H1 (cell line): ENCODE measurements at regions not wholly inside any gene's neighbourhood (a gene's known extent, or its start where the extent isn't known, plus 50 kb on each side); places are given as distances from the start of the nearest gene placed in this dataset.

Experiments
- CTCF ChIA-PET: fragments of 300-600 bp; sonication (Branson Sonifier 250); formaldehyde crosslinking; loops from one replicate; lab custom pipeline; 2021; ENCODE audit not compliant: partially characterized antibody; lab: Charles Lee
- POLR2A ChIA-PET: fragments of 300-600 bp; sonication (Branson Sonifier 250); formaldehyde crosslinking; loops from one replicate; lab custom pipeline; 2021; ENCODE audit warnings: inconsistent platforms; ENCODE audit not compliant: partially characterized antibody; lab: Charles Lee
- DNase-seq, 2 experiments: peaks; one replicate each; pipeline versions ENCODE4 v3.0.0 to v3.0.0-alpha.2; 2010 to 2022; ENCODE audit warnings: low spot score in 2 of 2, low read depth in 1 of 2, mixed read lengths in 1 of 2
- FAIRE-seq: peaks from 2 replicates; lab custom pipeline; 2011; peaks lifted over from hg19 to GRCh38; lab: Jason Lieb, UNC
- H2AFZ ChIP-seq: 2 replicates; pipeline ENCODE4 v1.8.1; 2012; ENCODE audit warnings: low read length, inconsistent platforms
- H2AK5ac ChIP-seq: 2 replicates; pipeline ENCODE4 v1.6.1; 2013; ENCODE audit warnings: low read depth, low read length
- H2BK120ac ChIP-seq: replicated peaks from 2 replicates; pipeline ENCODE3; 2013; ENCODE audit warnings: low read depth, low read length, inconsistent platforms
- H2BK12ac ChIP-seq: 2 replicates; pipeline ENCODE4 v1.6.1; 2013; ENCODE audit warnings: low read depth, low read length
- H2BK15ac ChIP-seq: 2 replicates; pipeline ENCODE4 v1.6.1; 2013; ENCODE audit warnings: low read length
- H2BK20ac ChIP-seq: 2 replicates; pipeline ENCODE4 v1.6.1; 2013; ENCODE audit warnings: low read length
- H2BK5ac ChIP-seq: 2 replicates; pipeline ENCODE4 v1.6.1; 2013; ENCODE audit warnings: low read depth, low read length
- H3K14ac ChIP-seq: 2 replicates; pipeline ENCODE4 v1.6.1; 2013; ENCODE audit warnings: inconsistent platforms; ENCODE audit not compliant: insufficient read length
- H3K18ac ChIP-seq: 2 replicates; pipeline ENCODE4 v1.6.1; 2013; ENCODE audit warnings: low read length; ENCODE audit errors: extremely low read depth
- H3K23ac ChIP-seq: 2 replicates; pipeline ENCODE4 v1.6.1; 2013; ENCODE audit warnings: inconsistent platforms; ENCODE audit not compliant: insufficient read length
- H3K23me2 ChIP-seq: 2 replicates; pipeline ENCODE4 v1.6.1; 2013; ENCODE audit warnings: low read depth, low read length
- H3K27ac ChIP-seq: 2 replicates; pipeline ENCODE4 v1.6.1; 2011; ENCODE audit warnings: low read depth, low read length, inconsistent platforms
- H3K27me3 ChIP-seq, 4 experiments: replicated peaks in 1 of 4; 1 replicate in 1 of 4; 2 replicates in 3 of 4; pipeline versions ENCODE4 v1.6.1 to v1.8.1; 2011 to 2013; ENCODE audit warnings: low read length in 3 of 4, mild to moderate bottlenecking in 3 of 4, inconsistent platforms in 2 of 4, mixed read lengths in 2 of 4, moderate library complexity in 1 of 4; ENCODE audit not compliant: control insufficient read depth in 3 of 4, insufficient read depth in 3 of 4; ENCODE audit errors: extremely low read depth in 1 of 4
- H3K36me3 ChIP-seq, 4 experiments: 2 replicates each; pipeline versions ENCODE4 v1.6.1 to v1.8.1; 2011 to 2013; ENCODE audit warnings: mild to moderate bottlenecking in 4 of 4, low read length in 3 of 4, moderate library complexity in 2 of 4, control low read depth in 1 of 4, inconsistent platforms in 1 of 4; ENCODE audit not compliant: insufficient read depth in 4 of 4, control insufficient read depth in 2 of 4
- H3K4ac ChIP-seq: replicated peaks from 2 replicates; pipeline ENCODE3; 2013; ENCODE audit warnings: low read length, low read depth, mixed read lengths, inconsistent platforms; ENCODE audit not compliant: insufficient read length
- H3K4me1 ChIP-seq, 4 experiments: replicated peaks in 1 of 4; 1 replicate in 1 of 4; 2 replicates in 3 of 4; pipeline versions ENCODE4 v1.6.1 to v1.8.1; 2011 to 2013; ENCODE audit warnings: low read length in 3 of 4, inconsistent platforms in 2 of 4, mixed read lengths in 1 of 4; ENCODE audit not compliant: insufficient read depth in 4 of 4, control insufficient read depth in 3 of 4
- H3K4me2 ChIP-seq, 2 experiments: 2 replicates each; pipeline versions ENCODE4 v1.6.1 to v1.8.1; 2011 to 2013; ENCODE audit warnings: low read depth in 2 of 2, low read length in 2 of 2, control low read depth in 1 of 2, inconsistent platforms in 1 of 2, mild to moderate bottlenecking in 1 of 2; ENCODE audit not compliant: insufficient read depth in 1 of 2
- H3K4me3 ChIP-seq, 4 experiments: fragments of 200-600, 300-600 bp in 1 of 4; sonication (generic), shearing (Covaris generic), sonication (Bioruptor Twin) in 1 of 4; 2 replicates each; pipeline versions ENCODE4 v1.5.1 to v1.8.1; 2011 to 2016; ENCODE audit warnings: low read length in 4 of 4, low read depth in 3 of 4, control low read depth in 2 of 4, inconsistent platforms in 2 of 4, mild to moderate bottlenecking in 2 of 4, mixed read lengths in 1 of 4, moderate library complexity in 1 of 4; ENCODE audit not compliant: insufficient read depth in 2 of 4; ENCODE audit errors: extremely low read depth in 1 of 4
- H3K56ac ChIP-seq: replicated peaks from 2 replicates; pipeline ENCODE3; 2013; ENCODE audit warnings: low read depth, mild to moderate bottlenecking, mixed read lengths, low read length, inconsistent platforms; ENCODE audit not compliant: insufficient read length
- H3K79me1 ChIP-seq: 2 replicates; pipeline ENCODE4 v1.6.1; 2013; ENCODE audit warnings: low read depth, low read length, control low read depth
- H3K79me2 ChIP-seq, 2 experiments: 2 replicates each; pipeline versions ENCODE4 v1.6.1 to v1.8.1; 2012 to 2013; ENCODE audit warnings: low read length in 2 of 2, mild to moderate bottlenecking in 2 of 2, inconsistent platforms in 1 of 2; ENCODE audit not compliant: insufficient read depth in 2 of 2, control insufficient read depth in 1 of 2
- H3K9ac ChIP-seq, 4 experiments: replicated peaks in 1 of 4; 1 replicate in 1 of 4; 2 replicates in 3 of 4; pipeline versions ENCODE4 v1.6.1 to v1.8.1; 2011 to 2013; ENCODE audit warnings: low read depth in 3 of 4, low read length in 3 of 4, control low read depth in 2 of 4, mild to moderate bottlenecking in 2 of 4, moderate library complexity in 2 of 4, inconsistent platforms in 1 of 4; ENCODE audit errors: extremely low read depth in 1 of 4
- H3K9me3 ChIP-seq, 2 experiments: 2 replicates each; pipeline versions ENCODE4 v1.6.1 to v1.8.1; 2012 to 2013; ENCODE audit warnings: mild to moderate bottlenecking in 2 of 2, moderate library complexity in 2 of 2, control low read depth in 1 of 2, inconsistent platforms in 1 of 2, low read depth in 1 of 2, low read length in 1 of 2, mixed read lengths in 1 of 2; ENCODE audit not compliant: insufficient read depth in 2 of 2
- H4K20me1 ChIP-seq, 2 experiments: replicated peaks in 1 of 2; 2 replicates each; pipeline versions ENCODE3 to v1.8.1; 2011 to 2013; ENCODE audit warnings: inconsistent platforms in 2 of 2, low read length in 2 of 2, mild to moderate bottlenecking in 1 of 2; ENCODE audit not compliant: insufficient read depth in 2 of 2, control insufficient read depth in 1 of 2
- H4K5ac ChIP-seq: 2 replicates; pipeline ENCODE4 v1.6.1; 2013; ENCODE audit warnings: low read length, low read depth, mixed read lengths, inconsistent platforms; ENCODE audit not compliant: insufficient read length
- H4K8ac ChIP-seq: 2 replicates; pipeline ENCODE4 v1.8.0; 2013; ENCODE audit warnings: mild to moderate bottlenecking, moderate library complexity, low read length, inconsistent platforms; ENCODE audit not compliant: insufficient read depth; ENCODE audit errors: extremely low read depth
- H4K91ac ChIP-seq: replicated peaks from 2 replicates; pipeline ENCODE3; 2013; ENCODE audit warnings: low read length, mixed read lengths, inconsistent platforms; ENCODE audit not compliant: insufficient read length
- ATF3 ChIP-seq: IDR thresholded peaks from 2 replicates; pipeline ENCODE4 v1.6.1; 2011; ENCODE audit warnings: low read depth, mild to moderate bottlenecking, low read length; ENCODE audit not compliant: insufficient read depth
- CHD1 ChIP-seq: IDR thresholded peaks from 2 replicates; pipeline ENCODE4 v1.6.1; 2012; ENCODE audit warnings: low read depth, low read length, improper control_type of control experiment
- E2F6 ChIP-seq: IDR thresholded peaks from 2 replicates; pipeline ENCODE4 v1.6.1; 2012; ENCODE audit warnings: inconsistent platforms
- JUND ChIP-seq: IDR thresholded peaks from 2 replicates; pipeline ENCODE4 v1.6.1; 2011; ENCODE audit warnings: mild to moderate bottlenecking, improper control_type of control experiment, low read length
- KDM5A ChIP-seq: fragments of 200-600 bp; IDR thresholded peaks from 2 replicates; pipeline ENCODE4 v1.7.1; 2012; ENCODE audit warnings: mild to moderate bottlenecking, low read length, inconsistent platforms, mixed read lengths
- POLR2AphosphoS5 ChIP-seq: IDR thresholded peaks from 2 replicates; pipeline ENCODE4 v1.6.1; 2011; ENCODE audit warnings: low read depth, low read length
- RBBP5 ChIP-seq: IDR thresholded peaks from 2 replicates; pipeline ENCODE4 v1.7.1; 2012; ENCODE audit warnings: low read depth, mild to moderate bottlenecking, inconsistent platforms, low read length, moderate library complexity, borderline replicate concordance
- SP1 ChIP-seq: IDR thresholded peaks from 2 replicates; pipeline ENCODE4 v1.6.1; 2011; ENCODE audit warnings: low read depth, low read length
- SRF ChIP-seq: IDR thresholded peaks from 2 replicates; pipeline ENCODE4 v1.6.1; 2011; ENCODE audit warnings: mild to moderate bottlenecking, low read depth, low read length, moderate library complexity
- TAF7 ChIP-seq: optimal IDR thresholded peaks from 2 replicates; pipeline ENCODE3; 2011; ENCODE audit warnings: low read depth, mild to moderate bottlenecking, inconsistent platforms, low read length, moderate library complexity, borderline replicate concordance
- TBP ChIP-seq: IDR thresholded peaks from 2 replicates; pipeline ENCODE4 v1.6.1; 2011; ENCODE audit warnings: low read depth, low read length, improper control_type of control experiment
- USF2 ChIP-seq: IDR thresholded peaks from 2 replicates; pipeline ENCODE4 v1.6.1; 2011; ENCODE audit warnings: low read length, improper control_type of control experiment
- ZNF274 ChIP-seq: IDR thresholded peaks from 2 replicates; pipeline ENCODE4 v1.7.0; 2012; ENCODE audit warnings: low read length, borderline replicate concordance; ENCODE audit errors: extremely low read depth
- WGBS, 2 experiments: shearing (Covaris generic) in 1 of 2; methylation state at CpG; one replicate each; pipeline versions ENCODE4 v1.1.6 to v1.1.7; 2013 to 2015; ENCODE audit warnings: low lambda C conversion rate in 2 of 2, mixed read lengths in 2 of 2, inconsistent platforms in 1 of 2, low coverage in 1 of 2, missing lambda C conversion rate in 1 of 2; ENCODE audit not compliant: insufficient replicate concordance in 2 of 2, insufficient coverage in 1 of 2, insufficient read length in 1 of 2; ENCODE audit errors: extremely low coverage in 1 of 2, missing lambda C conversion rate in 1 of 2; 5-methylcytosine and 5-hydroxymethylcytosine counted together

- Histone ChIP-seq H3K14ac (peak overlapping the region; percentile 42), H2BK20ac (no peak overlapping the region), H3K4me2 (no peak overlapping the region), H2BK15ac (no peak overlapping the region), H3K79me2 (no peaks in the 10 kb centered on the region), H3K27me3 (no peaks in the 10 kb centered on the region), H2BK5ac (no peak overlapping the region), H3K79me1 (no peaks in the 10 kb centered on the region), H3K27ac (no peak overlapping the region), H2BK120ac (no peak overlapping the region), H4K8ac (peak overlapping the region; percentile 72; the same call in 1 of the 2 replicates), H2AK5ac (no peak overlapping the region), H3K4me1 (no peaks in the 10 kb centered on the region), H3K23me2 (no peaks in the 10 kb centered on the region), H3K56ac (no peak overlapping the region), H3K18ac (no peak overlapping the region), H3K9ac (no peak overlapping the region), H4K91ac (no peak overlapping the region), H4K20me1 (no peaks in the 10 kb centered on the region), H3K9me3 (0 out of 4 replicates have a peak, but pooled peaks cover 0 to 3% of the 10 kb centered on the region in 2 experiments), H4K5ac (no peak overlapping the region), H3K4ac (no peak overlapping the region), H3K36me3 (no peaks in the 10 kb centered on the region), H3K4me3 (no peak overlapping the region), H2BK12ac (no peak overlapping the region), H2AFZ (no peak overlapping the region), H3K23ac (no peak overlapping the region)
- 91% methylated on average over 4 of the region's 4 CpGs; no CpG with 5 or more reads in 1 of the 2 experiments for whole genome bisulfite sequencing, 2 experiments
- DNase-seq (no peak), FAIRE-seq (no peak)
- POLR2A ChIA-PET = no interaction called here
- CTCF ChIA-PET = no interaction called here
- no peak for TF ChIP-seq TBP
- TF ChIP-seq ZNF274 = no peak
- TF ChIP-seq KDM5A = no peak
- no peak for TF ChIP-seq ATF3
- no peak for TF ChIP-seq TAF7
- no peak for TF ChIP-seq RBBP5
- TF ChIP-seq SP1 = no peak
- no peak for TF ChIP-seq E2F6
- no peak for TF ChIP-seq POLR2AphosphoS5
- TF ChIP-seq JUND = no peak
- no peak for TF ChIP-seq USF2
- TF ChIP-seq SRF = no peak
- TF ChIP-seq CHD1 = no peak
These were observed 194.2 kb upstream of the LRRC7 start for GRCh38 chr1:69373520-69373919.
